HG03342 (cell line): ENCODE measurements at regions not wholly inside any gene's neighbourhood (a gene's known extent, or its start where the extent isn't known, plus 50 kb on each side); places are given as distances from the start of the nearest gene placed in this dataset.

ENCODE experiments used
- ATAC-seq: cut with Tn5 transposase; IDR thresholded peaks from one replicate; pipeline ENCODE4 v1.9.1; 2021; ENCODE audit warnings: mild to moderate bottlenecking, moderate library complexity; ENCODE audit not compliant: unreplicated experiment

- ATAC-seq, result no peak
These were observed 63.3 kb upstream of the GHITM start for GRCh38 chr10:84076047-84076388.

GRCh38 chr10:84076540-84077195 is 62.6 kb upstream of the GHITM start:
- ATAC-seq, result no peak

- ATAC-seq, result no peak
These were observed 61.5 kb upstream of the GHITM start for GRCh38 chr10:84077768-84078167.

- no peak for ATAC-seq
These were observed 60.5 kb upstream of the GHITM start for GRCh38 chr10:84078771-84079170.

- ATAC-seq, result no peak
These were observed 55.0 kb upstream of the GHITM start for GRCh38 chr10:84084342-84084741.

GRCh38 chr10:84087202-84087601 is 52.1 kb upstream of the GHITM start:
- no peak for ATAC-seq

GRCh38 chr10:84088626-84089025 is 50.7 kb upstream of the GHITM start:
- ATAC-seq, result no peak

- no peak for ATAC-seq
These were observed 50.1 kb upstream of the GHITM start for GRCh38 chr10:84089162-84089561.
